ENCODE measurements at regions not wholly inside any gene's neighbourhood (a gene's known extent, or its start where the extent isn't known, plus 50 kb on each side); places are given as distances from the start of the nearest gene placed in this dataset.

DNA sequence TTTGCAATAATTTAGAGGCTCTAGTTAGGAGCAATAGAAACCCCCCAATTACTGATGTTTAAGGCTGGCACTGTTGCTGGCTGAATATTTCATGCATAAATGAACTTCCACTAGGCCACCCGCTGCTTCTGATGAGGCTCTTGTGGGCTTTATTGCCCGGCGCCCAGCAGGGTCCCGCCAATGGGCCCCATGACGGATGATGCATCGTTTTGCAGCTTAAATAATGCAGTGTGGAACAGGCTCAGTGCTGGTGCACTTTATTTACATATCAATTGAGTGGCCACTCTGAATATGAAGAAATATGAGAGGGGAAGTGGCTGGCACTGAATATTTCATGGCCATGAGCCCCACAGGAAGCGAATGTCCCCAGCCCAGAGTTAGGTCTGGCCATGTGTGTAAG lies 155.3 kb upstream of the MAFB start:
- TF ChIP-seq, protein P1, sequence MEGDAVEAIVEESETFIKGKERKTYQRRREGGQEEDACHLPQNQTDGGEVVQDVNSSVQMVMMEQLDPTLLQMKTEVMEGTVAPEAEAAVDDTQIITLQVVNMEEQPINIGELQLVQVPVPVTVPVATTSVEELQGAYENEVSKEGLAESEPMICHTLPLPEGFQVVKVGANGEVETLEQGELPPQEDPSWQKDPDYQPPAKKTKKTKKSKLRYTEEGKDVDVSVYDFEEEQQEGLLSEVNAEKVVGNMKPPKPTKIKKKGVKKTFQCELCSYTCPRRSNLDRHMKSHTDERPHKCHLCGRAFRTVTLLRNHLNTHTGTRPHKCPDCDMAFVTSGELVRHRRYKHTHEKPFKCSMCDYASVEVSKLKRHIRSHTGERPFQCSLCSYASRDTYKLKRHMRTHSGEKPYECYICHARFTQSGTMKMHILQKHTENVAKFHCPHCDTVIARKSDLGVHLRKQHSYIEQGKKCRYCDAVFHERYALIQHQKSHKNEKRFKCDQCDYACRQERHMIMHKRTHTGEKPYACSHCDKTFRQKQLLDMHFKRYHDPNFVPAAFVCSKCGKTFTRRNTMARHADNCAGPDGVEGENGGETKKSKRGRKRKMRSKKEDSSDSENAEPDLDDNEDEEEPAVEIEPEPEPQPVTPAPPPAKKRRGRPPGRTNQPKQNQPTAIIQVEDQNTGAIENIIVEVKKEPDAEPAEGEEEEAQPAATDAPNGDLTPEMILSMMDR (IDR thresholded peaks at IDR 0.05; ENCODE audit: insufficient read depth, low read depth, low read length): no peak
- TF ChIP-seq EZH2 (IDR thresholded peaks at IDR 0.05; ENCODE audit: insufficient read depth, low read length): no peak
